Activated CD4-positive, CD25-positive, alpha-beta regulatory T cell treated with anti-CD3 and anti-CD28 coated beads, Interleukin-2, amount 50 U/mL, for 16 hours (primary cell): ENCODE measurements at regions not wholly inside any gene's neighbourhood (a gene's known extent, or its start where the extent isn't known, plus 50 kb on each side); places are given as distances from the start of the nearest gene placed in this dataset.

Source experiments
- DNase-seq: peaks from one replicate; pipeline ENCODE4 v3.0.0-alpha.2; 2020; ENCODE audit warnings: low read depth, low spot score

- DNase-seq, result no peak
Observed at GRCh38 chr6:138550346-138550767, 51.1 kb upstream of the NHSL1 start.

- no peak for DNase-seq
Observed at GRCh38 chr6:138554146-138554545, 54.9 kb upstream of the NHSL1 start.

DNA sequence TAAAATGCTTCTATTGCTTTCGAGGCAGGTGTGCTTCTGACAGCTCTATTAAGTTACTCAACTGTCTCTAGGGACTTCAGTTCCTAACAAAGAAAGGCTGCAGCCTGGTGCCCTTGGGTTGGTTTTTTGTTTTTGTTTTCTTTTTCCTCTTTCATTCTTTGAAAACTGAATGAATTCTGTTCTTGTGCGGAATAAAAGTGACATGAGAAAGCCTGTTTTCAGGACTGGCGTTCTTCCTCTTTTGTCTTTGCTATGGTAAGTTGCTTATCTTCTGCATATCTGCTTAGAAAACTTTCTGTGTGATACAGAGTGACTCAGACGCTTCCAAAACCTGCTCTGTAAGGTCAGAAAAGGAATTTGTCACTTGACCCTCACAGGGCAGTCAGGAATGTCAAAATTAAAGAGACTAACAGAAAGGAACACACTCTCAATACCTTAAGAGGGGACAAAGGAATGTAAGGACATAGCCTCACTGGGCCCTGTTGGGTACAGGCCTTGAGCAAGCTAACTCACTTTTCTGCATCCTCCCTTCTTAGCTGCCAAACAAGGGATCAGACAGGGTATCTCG lies 56.2 kb upstream of the NHSL1 start:
- no peak for DNase-seq

DNA sequence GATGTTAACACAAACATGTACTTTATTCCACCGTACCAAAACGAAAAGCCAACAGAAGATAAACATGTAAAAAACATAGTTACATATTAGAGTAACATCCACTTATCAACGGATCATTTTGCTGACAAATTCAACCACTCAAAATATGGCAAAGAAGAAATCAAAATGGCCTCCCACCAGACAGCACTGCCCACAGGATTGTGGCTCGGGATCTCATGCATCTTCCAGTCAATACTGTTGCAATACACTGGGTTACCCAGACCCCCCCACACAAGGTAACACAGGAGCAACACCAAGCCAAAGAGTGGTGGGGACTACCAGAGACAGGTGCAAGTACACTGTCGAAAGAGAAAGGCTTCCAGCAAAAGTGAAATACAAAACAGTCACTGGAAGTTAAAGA lies 57.9 kb upstream of the NHSL1 start:
- DNase-seq, result no peak

- no peak for DNase-seq
Observed at GRCh38 chr6:138559143-138559542, 59.8 kb upstream of the NHSL1 start.

GRCh38 chr6:138560130-138560860 lies 61.0 kb upstream of the NHSL1 start:
- no peak for DNase-seq

DNA sequence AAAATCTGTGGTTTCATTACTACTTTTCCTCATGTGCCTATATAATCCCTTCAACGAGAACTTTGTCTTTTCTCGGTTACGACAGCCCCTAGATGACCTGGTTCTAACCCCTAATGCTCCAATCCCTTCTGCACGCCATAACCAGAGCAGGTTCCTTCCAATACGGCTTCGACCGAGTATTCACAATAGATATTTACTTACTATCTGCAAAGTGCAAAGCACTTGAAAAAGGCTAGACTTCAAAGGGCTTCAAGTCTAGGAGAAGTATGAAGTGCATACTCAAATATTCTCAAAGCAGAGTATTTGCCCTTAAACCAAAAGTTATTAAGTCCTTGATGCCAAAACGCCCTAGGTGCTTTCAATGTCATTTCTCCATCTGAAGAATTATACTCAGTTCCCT lies 63.4 kb upstream of the NHSL1 start:
- no peak for DNase-seq

DNA sequence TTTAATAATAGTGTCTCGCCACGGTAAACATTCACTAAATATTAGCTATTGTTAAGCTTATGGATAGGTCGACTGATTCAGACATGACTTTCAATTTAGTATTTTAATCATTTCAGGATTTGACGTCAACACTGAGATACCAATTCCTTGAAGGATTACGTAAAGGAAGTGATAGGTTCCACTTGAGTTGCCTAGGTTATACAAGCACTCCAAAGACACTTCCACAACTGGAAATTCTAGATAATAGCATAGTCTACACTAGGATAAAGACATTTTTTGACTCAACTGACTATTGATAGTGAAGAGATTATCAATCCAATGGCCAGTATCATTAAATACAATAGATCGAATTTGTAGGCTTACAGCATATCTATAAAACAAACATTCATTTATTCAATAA lies 63.9 kb upstream of the NHSL1 start:
- DNase-seq, result no peak

DNA sequence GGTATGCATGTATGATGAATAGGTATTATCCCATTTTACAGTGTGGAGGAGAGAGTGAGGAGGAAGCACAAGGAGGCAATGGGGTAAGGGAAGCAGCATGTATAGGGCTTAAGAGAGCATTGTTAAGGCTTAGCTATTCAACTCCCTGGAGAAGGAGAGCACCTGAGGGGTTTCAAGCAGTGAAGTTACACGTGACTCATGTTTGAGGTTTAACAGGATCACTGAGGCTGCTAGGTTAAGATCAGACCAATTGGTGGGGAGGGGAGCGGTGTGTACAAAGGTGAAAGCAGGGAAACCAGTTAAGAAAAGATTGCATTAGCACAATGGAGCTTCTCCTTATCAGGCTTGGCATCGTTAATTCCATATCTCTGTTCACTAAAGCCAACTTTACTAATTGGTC lies 64.4 kb upstream of the NHSL1 start:
- no peak for DNase-seq

- no peak for DNase-seq
Observed at GRCh38 chr6:138564170-138564721, 65.0 kb upstream of the NHSL1 start.

GRCh38 chr6:138567052-138567451 lies 67.8 kb upstream of the NHSL1 start:
- no peak for DNase-seq

DNA sequence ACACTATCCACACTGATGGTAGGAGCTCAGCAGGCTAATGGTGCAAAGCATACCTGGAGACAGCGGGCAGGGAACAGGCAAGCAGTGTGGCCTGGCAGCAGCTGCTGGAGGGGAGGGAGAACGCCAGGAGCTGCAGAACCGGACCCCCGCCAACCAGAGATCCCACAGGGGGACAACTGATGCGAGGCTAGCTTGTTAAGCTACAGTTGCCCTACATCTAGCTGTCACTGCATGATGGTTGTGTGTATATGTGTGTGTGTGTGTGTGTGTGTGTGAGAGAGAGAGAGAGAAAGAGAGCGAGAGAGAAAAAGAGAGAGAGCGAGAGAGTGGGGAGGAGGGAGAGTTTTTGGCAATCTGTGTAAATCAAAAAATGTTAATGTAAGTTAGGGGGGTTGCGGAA lies 69.7 kb upstream of the NHSL1 start:
- DNase-seq, result no peak

GRCh38 chr6:138569554-138569953 lies 70.3 kb upstream of the NHSL1 start:
- DNase-seq, result no peak

DNA sequence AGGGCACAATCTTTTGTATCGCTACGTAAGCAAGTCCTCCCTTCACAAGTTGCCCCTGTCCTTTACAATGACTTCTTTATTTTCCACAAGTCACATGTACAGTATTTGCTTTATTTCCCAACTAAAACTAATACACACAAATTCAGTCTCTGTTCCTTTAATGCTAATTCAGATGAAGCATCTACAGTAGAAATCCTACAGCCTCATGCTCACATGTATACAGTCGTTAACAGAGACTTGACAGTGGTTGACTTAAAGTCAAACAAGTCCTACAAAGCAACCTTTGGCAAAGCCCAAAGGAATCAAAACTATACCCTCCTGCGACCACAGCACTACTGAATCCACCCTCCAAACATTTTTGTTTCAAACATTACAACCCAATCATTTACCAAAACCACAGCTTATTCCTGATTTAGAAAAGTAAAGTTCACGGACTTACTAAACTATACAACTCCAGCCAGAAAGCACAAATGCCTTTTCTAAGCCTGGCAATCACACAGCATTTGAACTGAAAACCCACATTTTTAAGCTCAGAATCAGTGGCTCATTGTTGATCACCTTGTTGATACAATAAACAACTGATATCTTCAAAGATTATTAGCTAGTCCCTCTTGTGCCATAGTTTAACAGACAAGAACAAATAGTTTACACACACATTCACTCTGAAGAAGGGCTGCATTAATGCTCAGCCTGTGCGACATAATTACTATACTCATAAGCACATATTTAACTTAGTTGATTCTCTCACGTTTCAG lies 70.9 kb upstream of the NHSL1 start:
- DNase-seq, result no peak

DNA sequence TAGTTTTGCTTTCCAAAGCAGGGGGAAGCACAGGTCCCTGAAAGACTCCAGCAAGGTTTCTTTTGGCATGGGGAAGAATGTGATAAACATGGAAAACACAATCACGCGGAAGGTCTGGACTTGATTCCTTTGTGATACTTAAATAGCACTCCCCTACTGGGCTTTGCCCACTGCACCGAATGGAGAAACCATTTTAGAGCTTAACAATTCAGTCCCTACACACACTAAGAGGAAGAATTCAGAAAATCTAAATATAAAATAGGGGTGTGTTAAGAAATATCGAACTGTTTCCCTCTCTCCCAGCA lies 71.4 kb upstream of the NHSL1 start:
- no peak for DNase-seq

- no peak for DNase-seq
Observed at GRCh38 chr6:138571181-138571580, 71.9 kb upstream of the NHSL1 start.

- no peak for DNase-seq
Observed at GRCh38 chr6:138571585-138572166, 72.4 kb upstream of the NHSL1 start.

GRCh38 chr6:138572167-138572875 lies 73.0 kb upstream of the NHSL1 start:
- no peak for DNase-seq

DNA sequence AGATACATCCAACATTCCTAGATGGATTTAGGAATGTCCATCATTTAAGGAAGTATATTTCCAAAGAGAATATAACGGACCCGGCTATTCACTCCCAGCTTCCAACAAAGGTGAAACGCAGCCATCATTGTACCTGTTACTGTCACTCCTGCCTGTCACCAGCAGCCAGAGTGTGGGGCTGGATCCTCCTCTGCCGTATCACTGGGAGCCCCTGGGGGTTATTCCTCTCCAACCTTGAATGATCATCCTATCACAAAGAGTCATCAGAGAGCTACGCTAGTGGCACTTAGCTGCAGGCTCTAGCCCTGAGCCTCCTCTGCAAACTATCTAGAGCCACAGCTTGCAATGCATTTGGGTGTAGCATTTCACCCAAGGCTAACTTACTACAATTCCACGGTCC lies 73.6 kb upstream of the NHSL1 start:
- no peak for DNase-seq

DNA sequence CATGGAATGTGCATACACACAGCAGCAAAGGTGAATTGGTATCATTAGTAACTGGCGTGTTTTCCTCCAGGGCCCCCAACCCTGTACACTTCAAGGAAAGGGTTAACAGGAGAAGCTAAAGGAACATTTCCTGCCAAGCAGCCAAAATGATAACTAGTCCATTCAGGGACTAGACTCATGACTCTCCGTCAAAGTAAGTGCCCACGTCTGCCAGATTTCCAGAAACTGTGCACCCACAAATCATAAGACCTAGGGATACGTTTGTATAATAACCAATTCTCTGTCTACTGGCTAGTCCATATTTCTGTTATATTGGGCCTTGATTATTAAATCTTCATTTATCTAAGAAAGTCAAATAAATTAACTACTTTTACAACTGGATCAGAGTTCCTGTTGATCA lies 76.0 kb upstream of the NHSL1 start:
- no peak for DNase-seq

GRCh38 chr6:138576313-138576712 lies 77.0 kb upstream of the NHSL1 start:
- no peak for DNase-seq
